AG04450 (cell line): ENCODE measurements at regions not wholly inside any gene's neighbourhood (a gene's known extent, or its start where the extent isn't known, plus 50 kb on each side); places are given as distances from the start of the nearest gene placed in this dataset.

Experiments used
- CTCF ChIA-PET: fragments of 300-600, 350-600 bp; formaldehyde crosslinking; extraction: SDS; loops from one replicate; lab custom pipeline; 2022; ENCODE audit warnings: antibody characterized with exemption, inconsistent platforms; lab: Charles Lee
- POLR2A ChIA-PET: fragments of 350-600 bp; formaldehyde crosslinking; extraction: SDS; loops from one replicate; lab custom pipeline; 2021; ENCODE audit warnings: antibody characterized with exemption, inconsistent platforms; lab: Yijun Ruan, JAX
- DNase-seq: peaks from one replicate; pipeline ENCODE4 v3.0.0-alpha.2; 2011; ENCODE audit warnings: low read depth, low spot score
- H3K27ac ChIP-seq: one replicate; pipeline ENCODE4 v1.5.1; 2012; ENCODE audit warnings: low read depth, low read length, control low read depth
- H3K27me3 ChIP-seq: one replicate; pipeline ENCODE4 v1.6.0; 2012; ENCODE audit warnings: low read length; ENCODE audit not compliant: control insufficient read depth, insufficient read depth
- H3K4me3 ChIP-seq: 2 replicates; pipeline ENCODE4 v1.5.1; 2011; ENCODE audit warnings: mild to moderate bottlenecking, low read depth, low read length, control low read depth
- H3K9me3 ChIP-seq: 2 replicates; pipeline ENCODE4 v1.5.1; 2012; ENCODE audit warnings: low read length; ENCODE audit not compliant: control insufficient read depth, insufficient read depth
- CTCF ChIP-seq: IDR thresholded peaks from 2 replicates; pipeline ENCODE4 v1.5.1; 2011; ENCODE audit warnings: low read depth, low read length, control low read depth, inconsistent platforms

GRCh38 chr11:91876746-91877145 is 347.9 kb upstream of the FAT3 start:
- POLR2A ChIA-PET, result no interaction called here
- H3K4me3 ChIP-seq, result no peak overlapping the region
- CTCF ChIA-PET, result no interaction called here
- no peaks in the 10 kb centered on the region for H3K27me3 ChIP-seq
- TF ChIP-seq CTCF, result no peak
- DNase-seq, result no peak
- H3K27ac ChIP-seq, result no peak overlapping the region
- no peaks in the 10 kb centered on the region for H3K9me3 ChIP-seq

- Histone ChIP-seq H3K4me3 (no peak overlapping the region), H3K27ac (no peak overlapping the region), H3K9me3 (no peaks in the 10 kb centered on the region), H3K27me3 (no peaks in the 10 kb centered on the region)
- no peak for DNase-seq
- no peak for TF ChIP-seq CTCF
- CTCF ChIA-PET, result no interaction called here
- POLR2A ChIA-PET, result no interaction called here
Measured at GRCh38 chr11:91872243-91872642, 352.4 kb upstream of the FAT3 start.

GRCh38 chr11:91871791-91872190 is 352.8 kb upstream of the FAT3 start:
- Histone ChIP-seq H3K9me3 (no peaks in the 10 kb centered on the region), H3K4me3 (no peak overlapping the region), H3K27me3 (no peaks in the 10 kb centered on the region), H3K27ac (no peak overlapping the region)
- no peak for DNase-seq
- no peak for TF ChIP-seq CTCF
- ChIA-PET POLR2A (no interaction called here), CTCF (no interaction called here)

DNA sequence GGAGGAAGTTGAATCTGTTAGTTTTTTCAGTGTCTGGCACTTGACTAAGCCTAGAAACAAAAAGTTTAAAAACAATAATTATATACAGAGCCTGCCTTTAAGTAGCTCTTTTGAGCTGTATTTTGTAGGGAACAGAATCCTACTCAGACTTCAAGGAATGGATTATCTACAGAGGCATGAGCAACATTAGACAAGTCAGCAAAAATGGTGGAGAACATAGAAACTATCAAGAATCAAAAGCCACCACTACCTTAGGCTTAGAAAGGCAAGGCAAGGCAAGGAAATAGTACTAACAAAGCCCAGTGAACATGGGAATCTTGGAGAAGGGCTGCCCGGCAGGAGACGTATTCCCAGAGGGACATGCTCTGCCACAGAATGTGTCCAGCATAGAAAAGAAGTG is 353.6 kb upstream of the FAT3 start:
- H3K27ac ChIP-seq, result no peak overlapping the region
- POLR2A ChIA-PET, result no interaction called here
- CTCF ChIA-PET, result no interaction called here
- TF ChIP-seq CTCF, result no peak
- no peak overlapping the region for H3K4me3 ChIP-seq
- DNase-seq, result no peak
- H3K27me3 ChIP-seq, result no peaks in the 10 kb centered on the region
- H3K9me3 ChIP-seq, result no peaks in the 10 kb centered on the region

- no peak overlapping the region for H3K4me3 ChIP-seq
- no peaks in the 10 kb centered on the region for H3K27me3 ChIP-seq
- no peaks in the 10 kb centered on the region for H3K9me3 ChIP-seq
- no peak overlapping the region for H3K27ac ChIP-seq
- no peak for TF ChIP-seq CTCF
- DNase-seq, result no peak
- ChIA-PET CTCF (no interaction called here), POLR2A (no interaction called here)
Measured at GRCh38 chr11:91869686-91870085, 354.9 kb upstream of the FAT3 start.
